ENCODE measurements at regions not wholly inside any gene's neighbourhood (a gene's known extent, or its start where the extent isn't known, plus 50 kb on each side); places are given as distances from the start of the nearest gene placed in this dataset.

DNA sequence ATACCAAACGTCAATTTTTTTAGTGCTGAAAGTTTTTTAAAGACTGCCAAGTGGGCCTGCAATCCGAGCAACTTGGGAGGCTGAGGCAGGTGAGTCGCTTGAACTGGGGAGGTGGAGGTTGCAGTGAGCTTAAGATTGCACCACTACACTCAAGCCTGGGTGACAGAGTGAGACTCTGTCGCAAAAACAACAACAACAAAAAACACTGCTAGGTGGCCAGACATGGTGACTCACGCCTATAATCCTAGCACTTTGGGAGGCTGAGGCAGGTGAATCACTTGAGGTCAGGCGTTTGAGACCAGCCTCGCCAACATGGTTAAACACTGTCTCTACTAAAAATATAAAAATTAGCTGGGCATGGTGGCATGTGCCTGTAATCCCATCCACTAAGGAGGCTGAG lies 202.8 kb upstream of the COPS8 start:
- no peak for DNase-seq
- intact Hi-C loops (cut with DNase I) = no loop called here

GRCh38 chr2:236883819-236884218 lies 201.9 kb upstream of the COPS8 start:
- DNase-seq = no peak
- intact Hi-C loops (cut with DNase I) = no loop called here

DNA sequence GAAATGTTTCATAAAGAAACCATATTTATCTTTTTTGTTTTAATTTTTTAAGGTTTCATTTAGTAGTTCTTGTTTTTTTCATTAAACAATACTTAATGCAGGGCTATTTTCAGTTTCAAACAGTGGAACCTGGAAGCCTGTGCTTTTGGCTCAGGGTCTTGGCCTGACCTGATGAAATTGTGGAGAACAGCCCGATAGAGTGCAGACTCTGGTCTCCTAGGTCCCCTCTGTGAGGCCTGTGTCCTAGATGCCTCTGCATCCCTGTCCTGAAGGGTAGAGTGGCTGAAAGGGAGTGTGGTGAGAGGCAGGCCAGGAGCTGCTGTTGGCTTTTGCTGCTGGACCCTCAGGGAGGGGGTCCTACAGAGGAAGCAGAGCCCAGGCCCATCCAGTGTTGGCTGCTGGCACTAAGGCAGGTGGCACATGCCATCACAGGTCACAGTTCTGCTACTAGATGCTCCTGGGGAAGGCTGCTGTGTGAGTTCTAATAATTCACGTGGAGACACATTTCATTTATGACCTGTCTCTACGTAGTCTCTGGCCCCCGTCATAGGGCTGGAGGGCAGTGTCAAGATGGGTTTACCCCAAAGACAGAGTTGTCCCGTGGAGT lies 201.0 kb upstream of the COPS8 start:
- intact Hi-C loops (cut with DNase I) = no loop called here
- DNase-seq = no peak

- intact Hi-C loops (cut with DNase I) = no loop called here
- no peak for DNase-seq
Observed at GRCh38 chr2:236886456-236886855, 199.2 kb upstream of the COPS8 start.

GRCh38 chr2:236887531-236887930 lies 198.2 kb upstream of the COPS8 start:
- intact Hi-C loops (cut with DNase I) = no loop called here
- DNase-seq = no peak

DNA sequence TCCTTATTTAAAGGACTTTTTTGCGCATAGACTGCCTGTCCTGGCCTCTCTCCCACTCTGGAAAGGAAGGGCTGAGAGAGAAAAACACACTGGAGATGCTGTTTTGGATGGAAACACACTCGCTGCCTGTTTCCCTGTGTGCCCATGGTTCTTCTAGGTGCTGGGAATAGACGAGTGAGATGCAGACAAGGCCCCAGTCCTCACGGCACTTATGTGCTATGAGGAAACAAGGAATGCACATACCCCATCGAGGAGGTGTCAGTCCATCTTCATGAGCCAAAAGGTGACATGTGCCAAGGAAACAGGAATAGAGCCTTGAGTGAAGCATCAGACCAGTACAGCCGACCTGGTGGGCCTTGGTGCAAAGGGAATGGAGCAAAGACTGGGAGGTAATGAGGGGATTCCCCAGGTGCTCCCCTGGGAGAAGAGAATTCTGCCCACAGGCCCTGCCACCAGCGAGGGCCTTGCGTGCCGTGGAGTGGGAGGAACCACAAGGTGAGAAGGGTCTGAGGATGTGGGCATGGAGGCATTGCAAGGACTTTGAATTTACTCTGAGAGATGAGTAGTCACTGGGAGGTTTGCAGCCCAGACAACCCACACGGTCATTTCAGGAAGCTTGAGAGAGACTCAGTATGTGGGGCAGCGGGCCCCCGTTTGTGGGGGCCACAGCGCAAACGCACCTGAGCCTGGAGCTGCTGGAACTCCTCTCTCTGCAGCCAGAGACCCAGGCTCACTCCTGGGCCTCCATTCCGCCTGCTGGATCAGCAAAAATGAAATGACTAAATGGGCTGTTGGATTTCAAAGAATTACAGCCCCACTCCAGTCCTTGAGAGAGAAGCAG lies 197.5 kb upstream of the COPS8 start:
- intact Hi-C loops (cut with DNase I) = no loop called here

GRCh38 chr2:236888794-236889780 lies 196.6 kb upstream of the COPS8 start:
- no peak for DNase-seq
- intact Hi-C loops (cut with DNase I) = no loop called here

More for the DNA sequence above, 197.5 kb upstream of the COPS8 start:
- no peak for DNase-seq

DNA sequence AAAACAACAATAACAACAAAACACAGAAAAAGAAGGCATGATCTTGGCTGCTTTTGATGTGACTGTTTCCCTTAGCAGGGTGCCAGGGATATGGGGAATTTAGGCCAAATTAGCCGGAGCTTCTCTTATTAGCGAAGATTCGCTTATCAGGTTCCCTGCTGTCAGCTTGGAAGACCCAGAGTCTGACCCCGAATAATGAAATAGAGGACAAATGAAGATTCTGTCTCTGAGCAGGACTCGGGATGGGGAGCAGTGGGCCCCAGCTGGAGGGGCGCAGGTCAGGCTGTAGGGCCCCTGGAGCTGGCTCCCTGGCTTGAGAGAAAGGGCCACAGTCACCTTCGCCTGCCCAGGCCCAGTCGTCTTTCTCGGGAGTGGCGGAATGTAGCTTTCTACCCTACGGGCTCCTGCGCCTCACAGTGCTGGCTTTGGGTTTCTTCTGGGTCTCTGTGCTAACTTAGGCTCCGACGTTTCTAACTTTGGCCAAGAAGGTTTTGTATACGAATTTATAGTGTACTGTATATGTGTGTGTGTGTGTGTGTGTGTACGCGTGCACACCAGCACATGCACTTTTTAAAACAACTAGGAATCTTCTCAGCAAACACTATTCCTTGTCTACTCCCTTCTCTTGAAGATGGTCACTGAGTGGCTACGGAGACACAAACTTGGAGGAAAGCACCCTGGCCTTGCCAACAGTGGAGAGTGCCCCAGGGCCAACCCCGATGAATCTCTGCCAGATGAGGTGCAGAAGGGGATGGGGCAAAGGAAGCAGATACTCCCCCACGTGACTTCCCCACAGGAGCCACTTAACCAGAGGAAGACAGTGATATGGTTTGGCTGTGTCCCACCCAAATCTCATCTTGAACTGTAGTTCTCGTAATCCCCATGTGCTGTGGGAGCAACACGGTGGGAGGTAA lies 195.6 kb upstream of the COPS8 start:
- intact Hi-C loops (cut with DNase I) = no loop called here
- DNase-seq = no peak

DNA sequence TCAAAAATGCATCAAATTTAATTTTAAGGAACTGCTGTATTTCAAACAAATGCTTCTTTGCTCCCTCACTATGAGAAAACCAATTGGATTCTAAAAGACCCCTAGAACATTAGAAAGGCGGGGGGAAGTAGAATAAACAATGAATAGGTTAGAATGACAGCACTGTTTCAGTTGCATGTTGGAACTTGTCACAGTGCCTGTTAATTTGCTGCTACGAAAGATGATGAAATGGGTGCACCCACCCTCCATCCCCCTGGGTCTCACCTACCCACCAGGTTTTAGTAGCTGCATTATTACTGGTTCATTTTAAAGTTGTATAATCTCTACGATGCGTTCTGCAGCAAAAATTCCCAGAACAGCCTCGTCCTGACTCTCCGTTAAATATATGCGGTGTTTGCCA lies 193.0 kb upstream of the COPS8 start:
- DNase-seq = no peak
- intact Hi-C loops (cut with DNase I) = no loop called here

GRCh38 chr2:236894791-236895190 lies 190.9 kb upstream of the COPS8 start:
- DNase-seq = no peak
- intact Hi-C loops (cut with DNase I) = no loop called here

DNA sequence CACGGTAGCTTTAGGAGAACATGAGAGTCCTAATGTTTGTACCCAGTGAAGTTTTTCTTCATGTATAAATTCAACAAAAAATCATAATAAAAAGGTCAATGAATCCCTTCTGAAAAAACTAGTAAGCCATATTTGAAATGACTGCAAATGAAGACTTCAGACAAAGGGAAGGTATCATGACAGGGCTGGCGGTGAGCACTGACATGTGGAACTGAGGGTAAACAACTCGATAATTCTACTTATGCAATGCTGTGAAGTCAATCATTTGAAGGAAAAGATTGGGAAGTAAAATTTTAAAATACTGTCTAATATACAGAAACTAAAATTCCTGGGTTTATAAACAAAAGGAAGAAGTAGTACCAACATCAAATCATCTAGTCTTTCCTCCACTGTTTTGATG lies 190.2 kb upstream of the COPS8 start:
- DNase-seq = no peak
- intact Hi-C loops (cut with DNase I) = no loop called here

GRCh38 chr2:236896688-236897087 lies 189.0 kb upstream of the COPS8 start:
- intact Hi-C loops (cut with DNase I) = no loop called here
- DNase-seq = no peak

- intact Hi-C loops (cut with DNase I) = no loop called here
- DNase-seq = no peak
Observed at GRCh38 chr2:236899146-236899545, 186.5 kb upstream of the COPS8 start.

- intact Hi-C loops (cut with DNase I) = no loop called here
- no peak for DNase-seq
Observed at GRCh38 chr2:236899950-236900640, 185.6 kb upstream of the COPS8 start.

- intact Hi-C loops (cut with DNase I) = no loop called here
- DNase-seq = no peak
Observed at GRCh38 chr2:236901956-236902355, 183.7 kb upstream of the COPS8 start.

GRCh38 chr2:236903978-236904377 lies 181.7 kb upstream of the COPS8 start:
- intact Hi-C loops (cut with DNase I) = no loop called here
- DNase-seq = no peak

DNA sequence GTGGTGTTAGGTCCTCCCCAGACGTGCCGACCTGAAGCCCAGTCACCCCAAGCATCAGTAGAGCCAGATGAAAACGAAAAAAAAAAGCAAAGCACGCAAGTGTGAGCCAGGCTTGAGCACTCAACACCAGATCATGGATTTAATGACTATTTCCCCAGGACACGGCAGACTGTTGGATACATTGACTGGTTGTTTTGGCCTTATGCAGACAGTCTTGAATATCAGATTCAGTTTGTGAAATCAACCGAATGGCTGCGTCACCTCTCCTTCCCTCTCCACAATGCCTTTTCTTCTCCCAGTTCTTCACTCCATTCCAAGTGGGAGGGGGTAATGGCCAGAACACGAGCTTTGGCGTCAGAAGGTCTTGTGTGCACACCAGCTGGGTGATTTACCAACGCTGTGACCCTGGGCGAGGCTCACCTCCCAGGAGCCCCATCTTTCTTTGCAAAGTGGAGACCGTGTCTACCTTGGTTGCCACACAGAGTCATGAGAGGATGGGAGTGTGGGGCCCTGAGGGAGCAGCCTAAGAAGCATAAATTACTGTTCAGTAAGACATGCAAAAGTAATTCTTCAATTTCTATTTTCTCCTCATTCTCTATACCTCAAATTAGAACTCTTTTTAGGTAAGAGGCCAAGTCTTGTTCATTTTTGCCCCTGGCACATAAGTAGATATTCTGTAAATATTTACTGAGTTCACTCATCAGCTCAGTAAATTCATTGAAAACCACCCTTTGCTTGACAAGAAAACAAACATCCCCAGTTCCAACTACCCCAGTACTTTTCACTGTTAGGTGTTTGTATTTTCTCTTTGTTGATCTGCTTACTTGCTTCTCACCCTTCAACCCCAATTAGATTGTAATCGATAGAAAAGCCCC lies 181.1 kb upstream of the COPS8 start:
- no peak for DNase-seq
- intact Hi-C loops (cut with DNase I) = no loop called here

DNA sequence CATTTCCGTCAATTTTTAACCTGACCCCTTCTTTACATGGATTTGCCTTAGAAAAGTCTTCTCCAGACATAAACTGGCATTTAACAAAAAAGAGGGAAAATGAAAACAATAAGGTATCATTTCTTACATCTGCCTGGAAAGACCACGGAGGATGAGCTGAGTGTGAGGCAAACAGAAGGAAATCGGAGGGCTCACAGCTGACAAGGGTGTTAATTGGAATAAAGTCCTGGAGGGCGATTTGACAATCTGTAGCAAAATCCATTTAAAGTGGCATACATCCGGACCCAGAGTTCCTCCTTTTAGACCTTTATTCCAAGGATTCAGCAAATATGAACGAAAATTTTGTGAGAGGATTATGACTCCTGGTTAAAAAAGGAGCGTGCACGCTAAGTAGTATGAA lies 179.7 kb upstream of the COPS8 start:
- DNase-seq = no peak
- intact Hi-C loops (cut with DNase I) = no loop called here
